ENCODE measurements at regions not wholly inside any gene's neighbourhood (a gene's known extent, or its start where the extent isn't known, plus 50 kb on each side); places are given as distances from the start of the nearest gene placed in this dataset.

DNA sequence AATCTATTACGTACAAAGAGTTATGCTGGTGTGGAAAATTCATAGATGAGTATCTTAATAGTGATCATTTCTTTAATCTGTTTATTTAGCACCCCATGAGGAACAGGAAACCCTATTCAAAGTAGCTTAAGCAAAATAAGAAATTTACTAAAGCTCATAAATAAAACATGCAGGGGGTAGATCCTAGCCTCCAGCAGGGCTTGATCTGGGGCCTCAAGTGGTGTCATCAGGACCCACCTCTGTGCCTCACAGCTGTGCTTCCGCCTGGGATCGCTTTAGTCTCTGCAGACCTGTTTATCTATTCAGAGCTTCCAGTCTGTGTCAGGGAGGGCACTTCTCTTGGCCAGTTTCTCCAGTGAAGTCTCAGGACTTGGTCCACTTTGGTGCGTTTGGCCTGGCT, 171.0 kb upstream of the SLC24A5 start:
- DNase-seq (ENCODE audit: low spot score) = no peak

- no peak for DNase-seq (ENCODE audit: low spot score)
These were observed 170.3 kb upstream of the SLC24A5 start for GRCh38 chr15:47950447-47950846.

DNA sequence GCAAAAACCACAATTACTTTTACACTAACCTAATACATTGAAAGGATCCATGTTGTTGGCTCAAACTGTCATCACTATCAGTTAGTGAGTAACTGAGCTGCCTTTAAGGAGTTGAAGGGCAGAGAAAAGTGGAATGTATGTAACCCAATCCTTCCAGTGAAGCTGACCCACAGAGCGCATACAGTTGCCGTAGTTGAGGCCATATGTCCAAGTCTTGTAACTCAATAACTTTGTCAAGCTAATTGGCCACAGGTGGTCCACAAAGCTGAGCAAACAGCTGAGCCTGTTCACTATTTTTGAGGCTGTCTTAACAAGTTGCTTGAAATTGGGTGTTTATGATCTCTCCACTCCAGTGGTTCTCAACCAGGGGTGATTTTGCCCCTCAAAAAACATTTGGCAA, 169.0 kb upstream of the SLC24A5 start:
- DNase-seq (ENCODE audit: low spot score) = no peak

DNA sequence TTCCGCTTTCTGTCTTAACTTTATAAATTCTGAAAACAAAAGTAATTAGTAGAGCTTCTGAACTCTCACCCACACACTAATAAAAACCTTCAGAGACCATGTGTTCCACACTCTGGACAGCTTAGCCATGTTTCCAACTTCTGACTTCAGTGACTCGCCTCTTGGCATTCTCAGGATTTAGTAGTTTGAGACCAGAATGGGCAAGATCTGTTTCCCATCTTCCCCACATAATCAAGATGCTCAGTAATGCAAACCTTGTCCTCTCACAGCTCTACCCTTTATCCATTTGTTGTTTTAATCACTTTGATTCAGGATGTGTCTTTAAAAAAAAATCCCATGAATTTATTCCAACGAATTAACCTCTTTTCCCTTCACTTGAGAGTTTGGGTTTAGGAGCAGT, 166.6 kb upstream of the SLC24A5 start:
- no peak for DNase-seq (ENCODE audit: low spot score)

GRCh38 chr15:47955021-47955420, 165.8 kb upstream of the SLC24A5 start:
- DNase-seq (ENCODE audit: low spot score) = no peak

DNA sequence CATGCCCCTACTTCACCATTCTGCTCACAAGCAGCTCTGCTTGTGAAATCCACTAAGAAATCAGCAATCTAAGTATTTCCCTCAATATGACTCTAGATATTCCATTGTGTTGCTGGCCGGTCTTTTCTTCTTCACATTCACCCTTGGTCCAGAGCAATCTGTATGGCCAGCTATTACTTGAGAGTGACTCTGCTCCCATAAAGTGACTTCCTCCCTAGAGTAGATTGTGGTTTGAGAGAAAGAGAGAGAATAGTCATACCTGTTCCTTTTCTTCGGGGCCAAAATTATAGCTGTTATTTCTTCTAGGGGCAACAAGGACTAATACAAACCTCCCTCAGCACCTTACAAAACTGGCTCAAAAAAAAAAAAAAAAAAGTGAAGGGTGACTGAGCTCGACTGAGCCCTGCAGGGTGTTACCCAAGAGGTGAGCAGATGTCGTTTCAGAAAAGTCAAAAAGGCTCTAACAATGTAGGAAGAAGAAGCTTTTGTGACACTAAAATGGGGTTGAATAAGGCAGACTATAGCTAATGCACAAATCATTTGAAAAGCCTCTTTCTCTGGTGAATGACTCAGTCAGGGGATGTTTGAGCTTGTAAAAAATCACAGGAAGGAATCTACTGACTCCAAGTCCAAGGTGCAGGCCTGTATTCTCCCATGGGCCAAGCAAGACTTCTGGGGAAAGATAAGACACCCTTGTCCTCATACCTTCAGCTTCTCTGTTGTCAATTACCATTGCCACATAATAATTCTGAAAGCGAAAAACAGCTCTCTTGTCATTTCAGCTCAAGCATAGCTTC, 161.0 kb upstream of the SLC24A5 start:
- peak; percentile 4 for DNase-seq (ENCODE audit: low spot score)

GRCh38 chr15:47961401-47962090, 159.2 kb upstream of the SLC24A5 start:
- peak; percentile 74 for DNase-seq (ENCODE audit: low spot score)

DNA sequence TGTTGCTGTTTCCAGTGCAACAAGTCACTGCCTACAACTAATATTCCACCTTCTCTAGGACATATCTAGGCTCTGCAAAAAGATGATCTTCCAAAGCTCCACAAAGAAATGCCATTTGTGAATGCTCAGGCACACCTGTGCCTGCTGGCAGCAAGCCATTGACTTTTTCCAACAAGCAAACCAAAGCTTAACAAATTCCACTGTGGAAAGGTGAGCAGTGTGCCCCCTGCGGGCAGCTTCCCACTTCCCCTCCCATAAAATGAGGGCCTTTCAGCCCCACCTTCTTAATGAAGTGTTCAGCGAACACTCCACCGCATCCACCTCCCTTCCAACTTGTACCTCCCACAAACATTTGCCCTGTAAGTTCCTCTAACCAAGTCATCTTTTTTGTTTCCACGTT, 157.5 kb upstream of the SLC24A5 start:
- DNase-seq (ENCODE audit: low spot score) = no peak

GRCh38 chr15:47964229-47964628, 156.6 kb upstream of the SLC24A5 start:
- no peak for DNase-seq (ENCODE audit: low spot score)

- DNase-seq (ENCODE audit: low spot score) = no peak
These were observed 155.5 kb upstream of the SLC24A5 start for GRCh38 chr15:47965297-47965696.

DNA sequence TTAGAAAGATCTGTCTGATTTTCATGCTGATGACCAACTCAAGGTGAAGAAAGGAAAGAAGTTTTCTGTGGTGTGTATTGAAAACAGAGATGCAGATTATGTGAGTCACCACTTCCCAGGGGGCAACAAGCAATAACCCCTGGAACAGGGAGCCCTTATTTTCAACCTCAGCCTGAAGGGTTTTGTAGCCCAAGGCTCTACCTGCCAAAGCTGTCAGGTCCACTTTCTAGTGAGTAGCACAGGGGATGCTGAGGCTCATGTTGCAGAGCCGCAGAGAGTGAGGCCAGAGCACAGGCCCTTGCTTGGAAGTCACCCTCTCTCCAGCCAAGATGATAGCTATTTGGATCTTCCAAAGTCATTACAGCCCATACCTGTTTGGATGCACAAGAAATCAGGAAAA, 152.2 kb upstream of the SLC24A5 start:
- no peak for DNase-seq (ENCODE audit: low spot score)

DNA sequence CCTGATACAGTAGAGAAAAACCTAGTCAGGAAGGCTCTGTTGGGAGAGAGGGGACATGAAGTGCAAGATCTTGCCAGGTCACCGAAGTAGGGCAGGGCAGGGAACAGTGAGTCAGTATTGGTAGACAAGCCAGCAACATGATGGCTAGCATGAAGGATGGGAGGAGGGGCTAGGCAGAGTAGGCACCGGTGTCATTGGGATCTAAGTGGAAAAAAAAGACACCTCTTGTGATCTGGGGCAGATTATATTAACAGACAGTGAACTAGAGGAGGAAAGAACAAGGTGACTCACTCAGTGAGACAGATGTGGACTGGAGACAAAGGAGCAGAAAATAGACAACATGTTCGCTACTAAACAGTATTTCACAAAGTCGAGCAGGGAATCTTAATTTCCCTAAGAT, 149.2 kb upstream of the SLC24A5 start:
- DNase-seq (ENCODE audit: low spot score) = no peak

DNA sequence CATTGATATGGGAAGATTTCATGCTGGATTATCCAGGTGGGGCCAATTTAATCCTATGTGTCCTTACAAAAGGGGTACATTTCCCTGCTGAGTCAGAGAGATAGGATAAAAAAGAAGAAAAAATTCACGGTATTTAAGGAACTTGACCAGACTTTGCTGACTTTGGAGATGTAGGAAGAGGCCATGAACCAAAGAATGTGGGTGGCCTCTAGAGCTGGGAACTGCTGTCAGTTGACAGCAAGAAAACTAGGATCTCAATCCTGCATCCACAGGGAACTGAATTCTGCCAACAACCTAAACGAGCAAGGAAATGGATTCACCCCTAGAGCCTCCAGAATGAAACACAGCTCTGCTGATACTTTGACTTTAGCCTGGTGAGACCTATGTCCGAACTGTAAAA, 148.1 kb upstream of the SLC24A5 start:
- no peak for DNase-seq (ENCODE audit: low spot score)

DNA sequence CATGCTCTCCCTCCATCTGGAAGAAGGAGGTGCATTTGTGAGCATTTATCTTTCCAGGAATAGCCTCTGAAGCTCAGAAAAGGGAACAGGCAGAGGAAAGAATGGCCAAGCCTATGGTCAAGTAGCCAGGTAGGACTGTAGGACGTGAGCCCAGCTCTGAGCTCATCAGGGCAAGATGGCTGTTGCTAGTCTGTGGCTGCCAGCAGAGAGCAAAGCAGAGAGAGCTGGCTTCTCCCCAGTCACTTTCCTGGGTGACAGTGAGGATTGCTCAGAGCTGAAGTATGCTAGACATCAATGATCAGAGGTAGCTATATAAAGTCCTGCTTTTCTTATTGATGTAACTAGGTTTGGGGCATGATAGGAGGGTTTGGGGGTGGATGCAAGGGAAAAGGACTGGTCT, 146.1 kb upstream of the SLC24A5 start:
- DNase-seq (ENCODE audit: low spot score) = no peak

DNA sequence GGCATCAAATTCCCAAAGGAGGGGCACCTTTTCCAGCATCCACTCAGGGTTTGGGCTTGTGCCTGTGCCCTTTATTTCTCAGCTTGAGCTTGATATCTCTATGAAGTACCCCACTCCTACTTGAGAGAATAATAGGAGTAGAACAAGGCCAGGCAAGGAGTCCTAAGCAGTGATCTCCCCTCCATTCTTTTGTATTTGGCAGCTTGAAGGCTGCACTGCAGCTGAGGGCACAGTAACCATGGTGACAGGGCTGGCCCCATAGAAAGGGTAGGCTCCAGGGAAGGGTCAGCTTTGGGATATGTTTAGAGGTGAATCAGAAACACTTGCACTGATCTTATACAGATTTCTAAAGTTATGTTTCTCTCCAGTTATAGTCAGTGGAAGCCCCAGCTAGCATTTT, 145.4 kb upstream of the SLC24A5 start:
- DNase-seq (ENCODE audit: low spot score) = no peak

DNA sequence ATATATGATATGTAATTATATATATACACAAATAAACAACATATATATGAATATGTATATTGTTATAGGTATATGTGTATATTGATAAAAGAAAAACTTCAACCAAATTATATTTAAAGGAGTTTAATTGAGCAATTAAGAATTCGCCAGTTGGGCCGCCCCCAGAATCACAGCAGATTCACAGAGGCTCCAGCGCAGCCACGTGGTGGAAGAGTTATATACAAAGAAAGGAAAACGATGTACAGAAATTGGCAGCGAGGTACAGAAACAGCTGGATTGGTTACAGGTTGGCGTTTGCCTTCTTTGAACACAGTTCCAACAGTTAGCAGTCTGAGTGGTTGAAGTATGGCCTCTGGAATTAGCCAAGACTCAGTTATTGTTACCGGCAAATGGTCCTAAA, 137.3 kb upstream of the SLC24A5 start:
- no peak for DNase-seq (ENCODE audit: low spot score)

DNA sequence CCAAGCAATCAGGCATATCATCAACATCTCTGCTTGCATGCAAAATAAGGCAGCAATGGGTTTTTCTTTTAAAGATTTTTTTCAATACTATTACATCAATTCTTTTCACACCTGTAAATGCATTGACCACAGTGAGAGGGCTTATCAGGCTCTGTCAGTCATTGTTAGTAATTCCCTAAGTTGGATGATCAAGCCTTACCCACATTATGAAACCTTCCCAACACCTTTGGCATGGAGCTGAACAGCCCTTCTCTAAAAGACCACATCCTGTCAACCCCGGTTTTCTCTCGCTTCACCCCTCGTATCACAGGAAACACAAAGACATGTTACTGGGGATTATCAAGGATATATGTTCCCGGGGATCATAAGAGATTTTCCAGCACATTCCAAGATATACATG, 135.2 kb upstream of the SLC24A5 start:
- DNase-seq (ENCODE audit: low spot score) = no peak

GRCh38 chr15:47987461-47987860, 133.3 kb upstream of the SLC24A5 start:
- no peak for DNase-seq (ENCODE audit: low spot score)

- peak; percentile 47 for DNase-seq (ENCODE audit: low spot score)
These were observed 132.8 kb upstream of the SLC24A5 start for GRCh38 chr15:47987908-47988532.

DNA sequence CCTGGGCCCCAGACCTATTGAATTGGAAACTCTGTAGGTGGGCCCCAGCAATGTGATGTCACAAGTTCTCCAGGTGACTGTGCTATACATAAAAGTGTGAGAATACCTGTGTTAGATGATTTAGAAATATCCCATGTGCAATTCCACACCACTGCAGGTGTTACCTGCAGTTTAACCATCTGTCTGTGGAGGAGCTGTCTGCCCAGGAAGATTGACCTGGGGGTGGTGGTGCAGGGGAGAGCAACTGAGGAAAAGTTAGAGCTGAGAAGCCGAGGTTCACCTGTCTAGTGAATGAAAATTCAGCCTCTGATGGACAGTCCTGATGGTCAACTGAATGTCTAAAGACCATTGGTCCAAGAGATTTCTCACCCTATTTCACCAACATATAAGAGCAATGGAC, 132.2 kb upstream of the SLC24A5 start:
- DNase-seq (ENCODE audit: low spot score) = no peak

GRCh38 chr15:47990821-47991220, 130.0 kb upstream of the SLC24A5 start:
- DNase-seq (ENCODE audit: low spot score) = no peak

- DNase-seq (ENCODE audit: low spot score) = no peak
These were observed 129.4 kb upstream of the SLC24A5 start for GRCh38 chr15:47991357-47991756.

DNA sequence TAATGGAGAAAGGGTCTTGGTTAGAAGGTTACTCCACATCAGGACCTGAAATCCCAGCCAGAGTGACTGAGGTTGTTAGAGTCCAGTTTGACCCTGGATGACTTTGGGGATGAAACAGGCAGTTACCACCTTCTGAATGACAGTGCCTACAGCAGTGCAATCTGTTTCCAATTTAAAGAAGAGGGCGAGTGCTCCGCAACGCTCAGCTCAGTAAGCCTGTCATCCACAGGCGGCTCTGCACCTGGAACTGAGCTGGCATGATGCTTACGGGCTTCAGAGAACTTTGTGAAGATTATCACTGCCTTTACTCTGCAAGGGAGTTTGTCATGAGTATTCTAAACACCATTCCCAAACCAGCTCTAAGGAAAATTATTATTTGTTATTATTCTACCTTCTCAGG, 127.7 kb upstream of the SLC24A5 start:
- DNase-seq (ENCODE audit: low spot score) = no peak
